ENCODE measurements at regions not wholly inside any gene's neighbourhood (a gene's known extent, or its start where the extent isn't known, plus 50 kb on each side); places are given as distances from the start of the nearest gene placed in this dataset.

GRCh38 chr10:45136256-45136655 is 135.5 kb downstream of the ZNF22 start:
- H3K4me3 ChIP-seq = no peak overlapping the region
- TF ChIP-seq FIP1L1 (IDR thresholded peaks at IDR 0.05; ENCODE audit: low read depth, low read length, poor library complexity, severe bottlenecking) (no peak), JUNB (CRISPR knock-in tag; conservative IDR thresholded peaks at IDR 0.05) (no peak), ZNF224 (CRISPR knock-in tag; IDR thresholded peaks at IDR 0.05) (no peak), MCM5 (IDR thresholded peaks at IDR 0.05; ENCODE audit: low read depth) (no peak), MTA2 (IDR thresholded peaks at IDR 0.05; ENCODE audit: low read depth) (no peak)
- TF ChIP-seq, protein P1, sequence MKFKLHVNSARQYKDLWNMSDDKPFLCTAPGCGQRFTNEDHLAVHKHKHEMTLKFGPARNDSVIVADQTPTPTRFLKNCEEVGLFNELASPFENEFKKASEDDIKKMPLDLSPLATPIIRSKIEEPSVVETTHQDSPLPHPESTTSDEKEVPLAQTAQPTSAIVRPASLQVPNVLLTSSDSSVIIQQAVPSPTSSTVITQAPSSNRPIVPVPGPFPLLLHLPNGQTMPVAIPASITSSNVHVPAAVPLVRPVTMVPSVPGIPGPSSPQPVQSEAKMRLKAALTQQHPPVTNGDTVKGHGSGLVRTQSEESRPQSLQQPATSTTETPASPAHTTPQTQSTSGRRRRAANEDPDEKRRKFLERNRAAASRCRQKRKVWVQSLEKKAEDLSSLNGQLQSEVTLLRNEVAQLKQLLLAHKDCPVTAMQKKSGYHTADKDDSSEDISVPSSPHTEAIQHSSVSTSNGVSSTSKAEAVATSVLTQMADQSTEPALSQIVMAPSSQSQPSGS (CRISPR knock-in tag; IDR thresholded peaks at IDR 0.05) = no peak
- POLR2A ChIA-PET = interaction anchor here (1.3 kb wide), 1 partner anchor 11 kb away, joined by 3 read pairs; no protein-coding TSS in a partner anchor
- intact Hi-C loops (cut with micrococcal nuclease) (no loop called here), in situ Hi-C loops (cut with MboI) (no loop called here)
- CTCF ChIA-PET (ENCODE audit: low intra/inter-chr PET ratio) = no interaction called here
- H3K27ac ChIP-seq (ENCODE audit: extremely low read depth, low read depth, low read length) = no peak overlapping the region
- H3K79me2 ChIP-seq (ENCODE audit: control insufficient read depth, insufficient read depth, low read length) = no peaks in the 10 kb centered on the region
- H4K20me1 ChIP-seq (replicated peaks; ENCODE audit: control insufficient read depth, insufficient read depth, low read length) = no peaks in the 10 kb centered on the region
- H3K9me1 ChIP-seq (ENCODE audit: control insufficient read depth, insufficient read depth, low read length) = no peaks in the 10 kb centered on the region
- H3K9me3 ChIP-seq (replicated peaks; ENCODE audit: control insufficient read depth, insufficient read depth, low read depth, low read length) = no peaks in the 10 kb centered on the region
- FAIRE-seq (no peak), ATAC-seq (no peak), DNase-seq (ENCODE audit: extremely low read depth in 1 of 4, low spot score in 3 of 4) (no peak)
- H3K4me2 ChIP-seq (ENCODE audit: insufficient read depth, low read length) = no peak overlapping the region
- H3K4me1 ChIP-seq (replicated peaks in 1 of 2; ENCODE audit: control insufficient read depth in 2 of 2, insufficient read depth in 2 of 2, low read length in 2 of 2) = no peaks in the 10 kb centered on the region; a peak in 1 of 5 replicates
- no TSS peak for BruUV-seq (replicated peaks)
- H3K27me3 ChIP-seq (ENCODE audit: control insufficient read depth in 2 of 2, insufficient read depth in 2 of 2, low read length in 2 of 2) = peaks cover 0 to 6% of the 10 kb centered on the region in 2 experiments; a peak in 2 of 5 replicates
- WGBS (ENCODE audit: insufficient coverage, low coverage, missing lambda C conversion rate) = 12% methylated on average over 8 of the region's 8 CpGs
- no peak overlapping the region for H3K9ac ChIP-seq (ENCODE audit: insufficient read depth in 1 of 2, low read depth in 2 of 2, low read length in 2 of 2)
- no peak overlapping the region; the same call in 1 of the 2 replicates for H2AFZ ChIP-seq (ENCODE audit: low read depth, low read length)
- H3K36me3 ChIP-seq (ENCODE audit: control insufficient read depth, insufficient read depth, low read length) = no peaks in the 10 kb centered on the region

Data from K562 (cell line).